ENCODE measurements at regions not wholly inside any gene's neighbourhood (a gene's known extent, or its start where the extent isn't known, plus 50 kb on each side); places are given as distances from the start of the nearest gene placed in this dataset.

GRCh38 chr12:77387671-77388070, 322.3 kb upstream of the E2F7 start:
- TF ChIP-seq USF2 (IDR thresholded peaks at IDR 0.05; ENCODE audit: low read depth, low read length) (no peak), CTCF (conservative IDR thresholded peaks at IDR 0.05; ENCODE audit: low read depth, low read length) (no peak), CEBPB (IDR thresholded peaks at IDR 0.05; ENCODE audit: low read depth, low read length) (no peak), MAZ (IDR thresholded peaks at IDR 0.05; ENCODE audit: borderline replicate concordance, low read depth, low read length) (no peak), MXI1 (IDR thresholded peaks at IDR 0.05; ENCODE audit: borderline replicate concordance, low read depth, low read length) (no peak), CHD1 (IDR thresholded peaks at IDR 0.05; ENCODE audit: low read depth, low read length) (no peak), SMC3 (IDR thresholded peaks at IDR 0.05; ENCODE audit: low read depth, low read length) (no peak), RFX5 (IDR thresholded peaks at IDR 0.05; ENCODE audit: low read depth, low read length) (no peak), RAD21 (IDR thresholded peaks at IDR 0.05; ENCODE audit: low read length) (no peak), ELK1 (IDR thresholded peaks at IDR 0.05; ENCODE audit: borderline replicate concordance, low read depth, low read length) (no peak), POLR2A (IDR thresholded peaks at IDR 0.05; ENCODE audit: low read depth, low read length) (no peak), MAFK (IDR thresholded peaks at IDR 0.05; ENCODE audit: low read depth, low read length) (no peak)

Measured in IMR-90 (cell line).